HCT116 (cell line): ENCODE measurements at regions not wholly inside any gene's neighbourhood (a gene's known extent, or its start where the extent isn't known, plus 50 kb on each side); places are given as distances from the start of the nearest gene placed in this dataset.

ENCODE experiments used
- ATAC-seq: fragments of 200-7000 bp; cut with Tn5 transposase; 2 replicates; pipeline ENCODE4 v1.9.1; 2020; ENCODE audit warnings: mild to moderate bottlenecking, moderate library complexity
- BruUV-seq: library from RNA; stranded (reverse); fragments of 400-500 nt; replicated peaks from 2 replicates; lab custom pipeline; 2021; lab: Mats Ljungman, UMichigan
- CTCF ChIA-PET: fragments of 300-600 bp; sonication (Branson Sonifier 250); formaldehyde crosslinking; loops from one replicate; lab custom pipeline; 2021; ENCODE audit warnings: antibody characterized with exemption; lab: Charles Lee
- POLR2A ChIA-PET: fragments of 300-600, 350-600 bp; sonication (Branson Sonifier 250); formaldehyde crosslinking; loops from one replicate; lab custom pipeline; 2021; ENCODE audit warnings: antibody characterized with exemption; lab: Charles Lee
- RAD21 ChIA-PET, 2 experiments: fragments of 300-600 bp; sonication (Branson Sonifier 250); formaldehyde crosslinking; loops; one replicate each; lab custom pipeline; 2023; ENCODE audit warnings: low total read pairs in 2 of 2; ENCODE audit not compliant: uncharacterized antibody in 2 of 2, unreplicated experiment in 2 of 2, low non-redundant PET in 1 of 2; lab: Charles Lee
- DNase-seq: peaks from one replicate; pipeline ENCODE4 v3.0.0-alpha.2; 2010; ENCODE audit warnings: low read depth, low spot score
- H2AFZ ChIP-seq: fragments of 200-600 bp; shearing (Covaris generic), sonication (generic); 2 replicates; pipeline ENCODE4 v1.6.1; 2017; ENCODE audit warnings: low read depth, mixed run types, mixed read lengths, antibody characterized with exemption, low read length; ENCODE audit not compliant: poor library complexity, severe bottlenecking
- H3K27ac ChIP-seq: 2 replicates; pipeline ENCODE4 v1.5.1; 2012; ENCODE audit warnings: low read depth, low read length
- H3K27me3 ChIP-seq: fragments of 200-600 bp; sonication (generic); 2 replicates; pipeline ENCODE4 v1.6.1; 2016; ENCODE audit warnings: mixed run types, low read length, mixed read lengths; ENCODE audit not compliant: insufficient read depth
- H3K36me3 ChIP-seq, 2 experiments: fragments of 200-500 bp in 1 of 2; fragments of 200-600 bp in 1 of 2; sonication (Bioruptor generic) in 1 of 2; sonication (generic) in 1 of 2; 2 replicates each; pipeline versions ENCODE4 v1.5.1 to v1.6.1; 2014 to 2016; ENCODE audit warnings: low read length in 2 of 2, inconsistent platforms in 1 of 2, mixed read lengths in 1 of 2, mixed run types in 1 of 2; ENCODE audit not compliant: insufficient read depth in 2 of 2, control insufficient read depth in 1 of 2
- H3K4me1 ChIP-seq, 2 experiments: fragments of 200-600 bp in 1 of 2; sonication (generic) in 1 of 2; 2 replicates each; pipeline versions ENCODE4 v1.5.1 to v1.6.1; 2012 to 2017; ENCODE audit warnings: low read length in 2 of 2, inconsistent platforms in 1 of 2, mild to moderate bottlenecking in 1 of 2, mixed read lengths in 1 of 2, mixed run types in 1 of 2, moderate library complexity in 1 of 2; ENCODE audit not compliant: insufficient read depth in 2 of 2, control insufficient read depth in 1 of 2
- H3K4me2 ChIP-seq: fragments of 200-600 bp; sonication (generic); 2 replicates; pipeline ENCODE4 v1.6.1; 2017; ENCODE audit warnings: mixed run types, low read length, mixed read lengths
- H3K4me3 ChIP-seq, 2 experiments: fragments of 200-600 bp in 1 of 2; sonication (generic) in 1 of 2; replicated peaks in 1 of 2; 2 replicates each; pipeline ENCODE4 v1.5.1; 2011 to 2016; ENCODE audit warnings: low read length in 2 of 2, control low read depth in 1 of 2, low read depth in 1 of 2, mild to moderate bottlenecking in 1 of 2, mixed read lengths in 1 of 2, mixed run types in 1 of 2
- H3K79me2 ChIP-seq: fragments of 200-600 bp; sonication (generic); 2 replicates; pipeline ENCODE4 v1.6.1; 2017; ENCODE audit warnings: mild to moderate bottlenecking, mixed run types, low read length, moderate library complexity, mixed read lengths; ENCODE audit not compliant: insufficient read depth
- H3K9ac ChIP-seq: fragments of 200-600 bp; sonication (generic); 2 replicates; pipeline ENCODE4 v1.6.1; 2016; ENCODE audit warnings: low read length, mixed read lengths
- H3K9me2 ChIP-seq: fragments of 200-600 bp; sonication (generic), shearing (Covaris generic); 2 replicates; pipeline ENCODE4 v1.6.1; 2017; ENCODE audit warnings: mixed run types, mild to moderate bottlenecking, moderate library complexity; ENCODE audit not compliant: insufficient read depth
- H3K9me3 ChIP-seq, 2 experiments: fragments of 200-500 bp in 1 of 2; fragments of 200-600 bp in 1 of 2; sonication (Bioruptor generic) in 1 of 2; sonication (generic) in 1 of 2; 2 replicates each; pipeline ENCODE4 v1.6.1; 2014 to 2017; ENCODE audit warnings: low read length in 2 of 2, mixed read lengths in 2 of 2, inconsistent platforms in 1 of 2, low read depth in 1 of 2, mild to moderate bottlenecking in 1 of 2, mixed run types in 1 of 2, moderate library complexity in 1 of 2; ENCODE audit not compliant: control insufficient read depth in 1 of 2, insufficient read depth in 1 of 2
- H4K20me1 ChIP-seq: fragments of 200-600 bp; sonication (generic), shearing (Covaris generic); 2 replicates; pipeline ENCODE4 v1.6.1; 2017; ENCODE audit warnings: mixed run types, mild to moderate bottlenecking, moderate library complexity; ENCODE audit not compliant: insufficient read depth
- CEBPB ChIP-seq: IDR thresholded peaks from 2 replicates; pipeline ENCODE4 v1.6.1; 2012; ENCODE audit warnings: low read depth
- CTCF ChIP-seq, 3 experiments: fragments of 200-600 bp in 1 of 3; sonication (generic) in 1 of 3; IDR thresholded peaks in 2 of 3; conservative IDR thresholded peaks in 1 of 3; 2 replicates each; pipeline ENCODE4 v1.5.1; 2012 to 2017; ENCODE audit warnings: low read depth in 2 of 3, low read length in 2 of 3, antibody characterized with exemption in 1 of 3, borderline replicate concordance in 1 of 3, control low read depth in 1 of 3, mild to moderate bottlenecking in 1 of 3, mixed read lengths in 1 of 3, mixed run types in 1 of 3, moderate library complexity in 1 of 3; ENCODE audit not compliant: insufficient read depth in 1 of 3
- ELF1 ChIP-seq: IDR thresholded peaks from 2 replicates; pipeline ENCODE4 v1.6.1; 2012; ENCODE audit warnings: low read depth, borderline replicate concordance
- EZH2phosphoT487 ChIP-seq: fragments of 200-600 bp; IDR thresholded peaks from 2 replicates; pipeline ENCODE4 v1.6.1; 2018; ENCODE audit warnings: antibody characterized with exemption, borderline replicate concordance
- FOSL1 ChIP-seq: IDR thresholded peaks from 2 replicates; pipeline ENCODE4 v1.6.1; 2012; ENCODE audit warnings: low read depth
- MAX ChIP-seq: IDR thresholded peaks from 2 replicates; pipeline ENCODE4 v1.6.1; 2012
- POLR2A ChIP-seq: IDR thresholded peaks from 2 replicates; pipeline ENCODE4 v1.7.0; 2011; ENCODE audit warnings: borderline replicate concordance; ENCODE audit not compliant: insufficient read depth, insufficient read length; ENCODE audit errors: extremely low read depth
- POLR2AphosphoS5 ChIP-seq: IDR thresholded peaks from 2 replicates; pipeline ENCODE4 v1.6.1; 2011; ENCODE audit warnings: mild to moderate bottlenecking, low read depth, low read length, moderate library complexity
- RAD21 ChIP-seq: IDR thresholded peaks from 2 replicates; pipeline ENCODE4 v1.6.1; 2012; ENCODE audit warnings: low read depth, mild to moderate bottlenecking
- SP1 ChIP-seq: IDR thresholded peaks from 2 replicates; pipeline ENCODE4 v1.6.1; 2012; ENCODE audit warnings: low read depth
- SRF ChIP-seq: IDR thresholded peaks from 2 replicates; pipeline ENCODE4 v1.6.1; 2012; ENCODE audit warnings: low read depth
- TCF7L2 ChIP-seq: IDR thresholded peaks from 2 replicates; pipeline ENCODE4 v1.7.0; 2011; ENCODE audit warnings: borderline replicate concordance, inconsistent platforms; ENCODE audit not compliant: insufficient read depth, insufficient read length; ENCODE audit errors: extremely low read depth
- YY1 ChIP-seq: IDR thresholded peaks from 2 replicates; pipeline ENCODE4 v1.6.1; 2011; ENCODE audit warnings: low read length, low read depth, moderate library complexity, mild to moderate bottlenecking; ENCODE audit not compliant: insufficient replicate concordance; ENCODE audit errors: extremely low read depth
- ZFX ChIP-seq: fragments of 450-650 bp; IDR thresholded peaks from 2 replicates; pipeline ENCODE4 v1.6.1; 2017
- intact Hi-C: fragments of 100-400 bp; cut with micrococcal nuclease; formaldehyde crosslinking; loops from 2 replicates; pipeline ENCODE4 v1.10.0; 2022
- TF ChIP-seq, protein P1 (sequence below): IDR thresholded peaks from 2 replicates; pipeline ENCODE4 v1.6.1; 2011; ENCODE audit warnings: mild to moderate bottlenecking, low read length, moderate library complexity; ENCODE audit not compliant: insufficient replicate concordance; ENCODE audit errors: extremely low read depth
- TF ChIP-seq, protein P2 (sequence below): IDR thresholded peaks from 2 replicates; pipeline ENCODE4 v1.6.1; 2012

- TF ChIP-seq POLR2A, result no peak
- no peak for TF ChIP-seq SP1
- no peak for TF ChIP-seq POLR2AphosphoS5
- TF ChIP-seq ELF1, result no peak
- TF ChIP-seq, protein P1, sequence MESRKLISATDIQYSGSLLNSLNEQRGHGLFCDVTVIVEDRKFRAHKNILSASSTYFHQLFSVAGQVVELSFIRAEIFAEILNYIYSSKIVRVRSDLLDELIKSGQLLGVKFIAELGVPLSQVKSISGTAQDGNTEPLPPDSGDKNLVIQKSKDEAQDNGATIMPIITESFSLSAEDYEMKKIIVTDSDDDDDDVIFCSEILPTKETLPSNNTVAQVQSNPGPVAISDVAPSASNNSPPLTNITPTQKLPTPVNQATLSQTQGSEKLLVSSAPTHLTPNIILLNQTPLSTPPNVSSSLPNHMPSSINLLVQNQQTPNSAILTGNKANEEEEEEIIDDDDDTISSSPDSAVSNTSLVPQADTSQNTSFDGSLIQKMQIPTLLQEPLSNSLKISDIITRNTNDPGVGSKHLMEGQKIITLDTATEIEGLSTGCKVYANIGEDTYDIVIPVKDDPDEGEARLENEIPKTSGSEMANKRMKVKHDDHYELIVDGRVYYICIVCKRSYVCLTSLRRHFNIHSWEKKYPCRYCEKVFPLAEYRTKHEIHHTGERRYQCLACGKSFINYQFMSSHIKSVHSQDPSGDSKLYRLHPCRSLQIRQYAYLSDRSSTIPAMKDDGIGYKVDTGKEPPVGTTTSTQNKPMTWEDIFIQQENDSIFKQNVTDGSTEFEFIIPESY, result no peak
Observed at GRCh38 chr18:78790960-78791359, 188.7 kb upstream of the SALL3 start (continued).

GRCh38 chr18:78792094-78792493 lies 187.5 kb upstream of the SALL3 start:
- H3K9me2 ChIP-seq, result no peaks in the 10 kb centered on the region
- H3K36me3 ChIP-seq, result no peaks in the 10 kb centered on the region
- H2AFZ ChIP-seq, result no peak overlapping the region
- DNase-seq (no peak), ATAC-seq (no peak)
- no peaks in the 10 kb centered on the region for H3K9me3 ChIP-seq
- no TSS peak for BruUV-seq
- no peak overlapping the region for H3K9ac ChIP-seq
- no peak overlapping the region for H3K4me2 ChIP-seq
- H3K4me3 ChIP-seq, result no peak overlapping the region
- H4K20me1 ChIP-seq, result no peaks in the 10 kb centered on the region
- intact Hi-C loops, result no loop called here
- H3K4me1 ChIP-seq, result peaks cover 0 to 5% of the 10 kb centered on the region in 2 experiments; a peak in 2 of 4 replicates
- H3K79me2 ChIP-seq, result no peaks in the 10 kb centered on the region
- no peak overlapping the region for H3K27ac ChIP-seq
- RAD21 ChIA-PET, result no interaction called here
- TF ChIP-seq RAD21, result no peak
- no peak for TF ChIP-seq CEBPB
- TF ChIP-seq POLR2A, result no peak
- no peak for TF ChIP-seq EZH2phosphoT487
- no peak for TF ChIP-seq CTCF (IDR thresholded peaks at IDR 0.05 in 2 of 3, conservative IDR thresholded peaks at IDR 0.05 in 1 of 3; ENCODE audit: borderline replicate concordance in 1 of 3, insufficient read depth in 1 of 3, low read depth in 2 of 3, low read length in 2 of 3)
- TF ChIP-seq, protein P2, sequence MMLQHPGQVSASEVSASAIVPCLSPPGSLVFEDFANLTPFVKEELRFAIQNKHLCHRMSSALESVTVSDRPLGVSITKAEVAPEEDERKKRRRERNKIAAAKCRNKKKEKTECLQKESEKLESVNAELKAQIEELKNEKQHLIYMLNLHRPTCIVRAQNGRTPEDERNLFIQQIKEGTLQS, result no peak
- TF ChIP-seq, protein P1, result no peak
- no peak for TF ChIP-seq POLR2AphosphoS5
- no peak for TF ChIP-seq SRF
- TF ChIP-seq FOSL1, result no peak
- no peak for TF ChIP-seq ELF1
- TF ChIP-seq SP1, result no peak
- no peak for TF ChIP-seq MAX
- no peak for TF ChIP-seq ZFX
- TF ChIP-seq YY1, result no peak
- TF ChIP-seq TCF7L2, result no peak
- CTCF ChIA-PET, result no interaction called here
- POLR2A ChIA-PET, result no interaction called here
- peaks cover 21% of the 10 kb centered on the region for H3K27me3 ChIP-seq
